Suprapubic skin (tissue), 4 donors: ENCODE measurements at regions not wholly inside any gene's neighbourhood (a gene's known extent, or its start where the extent isn't known, plus 50 kb on each side); places are given as distances from the start of the nearest gene placed in this dataset.

Source experiments
- EP300 ChIP-seq: sonication (generic); formaldehyde crosslinking; IDR thresholded peaks from one replicate; pipeline ENCODE4 v1.6.1; 2017; ENCODE audit warnings: antibody characterized with exemption
- POLR2A ChIP-seq, 2 donors: fragments of 450-650 bp; IDR thresholded peaks; one replicate each; pipeline ENCODE4 v1.6.1; 2017; ENCODE audit warnings: antibody characterized with exemption in 2 of 2, mild to moderate bottlenecking in 2 of 2, moderate library complexity in 2 of 2
- POLR2AphosphoS5 ChIP-seq, 3 donors: sonication (generic); formaldehyde crosslinking; IDR thresholded peaks; one replicate each; pipeline ENCODE4 v1.6.1; 2017; ENCODE audit warnings: antibody characterized with exemption in 3 of 3
- TF ChIP-seq, protein P1 (sequence below), 2 donors: fragments of 200-600 bp in 1 of 2; fragments of 450-650 bp in 1 of 2; sonication (generic) in 1 of 2; IDR thresholded peaks; one replicate each; pipeline ENCODE4 v1.5.1; 2016 to 2019; ENCODE audit warnings: antibody characterized with exemption in 2 of 2, mild to moderate bottlenecking in 1 of 2, moderate library complexity in 1 of 2

DNA sequence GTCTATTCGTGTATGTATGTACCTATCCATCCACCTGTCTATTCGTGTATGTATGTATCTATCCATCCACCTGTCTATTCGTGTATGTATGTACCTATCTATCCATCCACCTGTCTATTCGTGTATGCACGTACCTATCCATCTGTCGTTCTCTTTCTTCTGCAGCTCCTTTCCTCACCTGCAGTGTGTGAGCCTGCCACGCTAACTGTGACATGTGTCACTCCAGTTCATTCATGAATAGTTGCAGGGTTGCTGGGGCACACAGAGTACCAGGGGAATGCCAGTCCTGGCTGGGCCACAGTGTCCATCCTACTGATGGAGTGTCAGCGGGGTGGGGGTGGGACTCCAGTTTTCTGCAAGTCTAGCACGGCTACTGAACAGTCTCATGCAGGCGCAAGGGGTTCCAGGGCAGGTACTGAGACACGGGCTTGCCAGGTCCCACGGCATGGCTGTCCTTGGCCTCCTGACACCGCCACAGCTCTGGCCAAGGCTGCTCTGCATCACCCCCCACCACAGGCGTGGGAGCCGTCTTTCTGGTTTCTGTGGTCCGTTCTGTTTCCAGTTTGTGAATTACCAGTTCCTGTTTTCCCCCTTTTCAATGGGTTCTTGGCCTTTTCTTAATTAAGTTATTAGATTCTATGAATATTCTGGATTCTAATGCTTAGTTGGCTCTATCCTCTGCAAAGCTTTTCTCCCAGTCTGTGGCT, 88.8 kb upstream of the CLDN5 start:
- TF ChIP-seq EP300 (no peak), POLR2A (IDR thresholded peaks at IDR 0.05) (no peak), POLR2AphosphoS5 (IDR thresholded peaks at IDR 0.05) (no peak)
- TF ChIP-seq, protein P1, sequence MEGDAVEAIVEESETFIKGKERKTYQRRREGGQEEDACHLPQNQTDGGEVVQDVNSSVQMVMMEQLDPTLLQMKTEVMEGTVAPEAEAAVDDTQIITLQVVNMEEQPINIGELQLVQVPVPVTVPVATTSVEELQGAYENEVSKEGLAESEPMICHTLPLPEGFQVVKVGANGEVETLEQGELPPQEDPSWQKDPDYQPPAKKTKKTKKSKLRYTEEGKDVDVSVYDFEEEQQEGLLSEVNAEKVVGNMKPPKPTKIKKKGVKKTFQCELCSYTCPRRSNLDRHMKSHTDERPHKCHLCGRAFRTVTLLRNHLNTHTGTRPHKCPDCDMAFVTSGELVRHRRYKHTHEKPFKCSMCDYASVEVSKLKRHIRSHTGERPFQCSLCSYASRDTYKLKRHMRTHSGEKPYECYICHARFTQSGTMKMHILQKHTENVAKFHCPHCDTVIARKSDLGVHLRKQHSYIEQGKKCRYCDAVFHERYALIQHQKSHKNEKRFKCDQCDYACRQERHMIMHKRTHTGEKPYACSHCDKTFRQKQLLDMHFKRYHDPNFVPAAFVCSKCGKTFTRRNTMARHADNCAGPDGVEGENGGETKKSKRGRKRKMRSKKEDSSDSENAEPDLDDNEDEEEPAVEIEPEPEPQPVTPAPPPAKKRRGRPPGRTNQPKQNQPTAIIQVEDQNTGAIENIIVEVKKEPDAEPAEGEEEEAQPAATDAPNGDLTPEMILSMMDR (IDR thresholded peaks at IDR 0.05), result no peak
